DMS153 treated with DMSO at 0.1 percent for 48 hours (cell line): ENCODE measurements at regions not wholly inside any gene's neighbourhood (a gene's known extent, or its start where the extent isn't known, plus 50 kb on each side); places are given as distances from the start of the nearest gene placed in this dataset.
A peak's percentile ranks its signal among the peaks of the same experiment; 100 is the strongest.
"Not testable (repeated sequence)": the region's sequence is repeated elsewhere in the genome, so short reads cannot be mapped to it uniquely, and the experiment has no call there.

Experiments
- DNase-seq: peaks from one replicate; lab custom pipeline; 2025; ENCODE audit not compliant: unreplicated experiment; lab: John Stamatoyannopoulos, UW

DNA sequence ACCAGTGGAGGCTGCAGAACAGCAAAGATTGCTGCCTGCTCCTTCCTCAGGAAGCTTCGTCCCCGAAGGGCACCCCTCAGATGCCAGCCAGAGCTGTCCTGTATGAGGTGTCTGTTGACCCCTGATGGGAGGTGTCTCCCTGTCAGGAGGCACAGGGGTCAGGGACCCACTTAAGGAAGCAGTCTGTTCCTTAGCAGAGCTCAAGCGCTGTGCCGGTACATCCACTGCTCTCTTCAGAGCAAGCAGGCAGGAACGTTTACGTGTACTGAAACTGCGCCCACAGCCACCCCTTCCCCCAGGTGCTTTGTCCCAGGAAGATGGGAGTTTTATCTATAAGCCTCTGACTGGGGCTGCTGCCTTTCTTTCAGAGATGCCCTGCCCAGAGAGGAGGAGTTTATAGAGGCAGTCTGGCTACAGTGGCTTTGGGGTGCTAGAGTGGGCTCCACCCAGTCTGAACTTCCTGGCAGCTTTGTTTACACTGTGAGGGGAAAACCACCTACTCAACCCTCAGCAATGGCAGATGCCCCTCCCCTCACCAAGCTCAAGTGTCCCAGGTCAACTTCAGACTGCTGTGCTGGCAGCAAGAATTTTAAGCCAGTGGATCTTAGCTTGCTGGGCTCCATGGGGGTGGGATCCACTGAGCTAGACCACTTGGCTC is 275.8 kb upstream of the PROX1 start:
- not testable (repeated sequence) for DNase-seq

GRCh38 chr1:213714645-213715044 is 273.1 kb upstream of the PROX1 start:
- DNase-seq = peak; percentile 49

- no peak for DNase-seq
Observed at GRCh38 chr1:213715182-213715581, 272.6 kb upstream of the PROX1 start.

GRCh38 chr1:213719462-213719861 is 268.3 kb upstream of the PROX1 start:
- DNase-seq = no peak

DNA sequence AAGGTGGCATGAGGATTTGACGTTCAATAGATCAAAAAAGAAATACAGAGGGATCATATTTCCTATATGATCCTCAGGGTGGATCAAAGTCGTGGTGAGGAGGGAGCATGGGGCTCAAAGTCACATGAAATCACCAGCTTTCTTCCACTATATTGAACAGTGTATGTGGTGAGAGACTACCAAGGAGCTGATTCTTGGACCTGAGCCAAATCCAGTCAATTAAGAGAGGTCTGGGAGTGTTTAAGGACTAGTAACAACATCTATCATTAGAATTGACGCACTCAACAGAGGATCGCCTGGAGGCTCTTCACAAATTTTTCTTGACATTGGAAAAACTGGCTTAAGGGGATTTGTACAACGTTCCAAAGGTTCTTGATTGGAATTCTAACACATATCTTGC is 267.7 kb upstream of the PROX1 start:
- DNase-seq = no peak

DNA sequence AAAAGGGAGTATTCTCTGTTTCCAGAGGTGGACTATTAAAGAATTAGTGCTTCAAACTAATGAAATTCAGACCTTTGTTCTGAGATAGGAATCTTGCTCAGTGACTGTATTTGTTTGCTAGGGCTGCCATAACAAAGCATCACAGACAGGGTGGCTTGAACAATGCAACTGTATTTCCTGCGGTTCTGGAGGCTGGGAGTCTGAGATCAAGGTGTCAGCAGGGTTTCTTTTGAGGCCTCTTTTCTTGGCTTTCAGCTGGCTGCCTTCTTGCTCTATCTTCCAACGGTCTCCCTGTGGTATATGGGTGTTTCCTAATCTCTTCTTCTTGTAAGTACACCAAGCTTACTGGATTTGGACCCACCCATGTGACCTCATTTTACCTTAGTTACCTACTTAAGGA is 264.6 kb upstream of the PROX1 start:
- no peak for DNase-seq

GRCh38 chr1:213724640-213725536 is 262.9 kb upstream of the PROX1 start:
- DNase-seq = no peak

DNA sequence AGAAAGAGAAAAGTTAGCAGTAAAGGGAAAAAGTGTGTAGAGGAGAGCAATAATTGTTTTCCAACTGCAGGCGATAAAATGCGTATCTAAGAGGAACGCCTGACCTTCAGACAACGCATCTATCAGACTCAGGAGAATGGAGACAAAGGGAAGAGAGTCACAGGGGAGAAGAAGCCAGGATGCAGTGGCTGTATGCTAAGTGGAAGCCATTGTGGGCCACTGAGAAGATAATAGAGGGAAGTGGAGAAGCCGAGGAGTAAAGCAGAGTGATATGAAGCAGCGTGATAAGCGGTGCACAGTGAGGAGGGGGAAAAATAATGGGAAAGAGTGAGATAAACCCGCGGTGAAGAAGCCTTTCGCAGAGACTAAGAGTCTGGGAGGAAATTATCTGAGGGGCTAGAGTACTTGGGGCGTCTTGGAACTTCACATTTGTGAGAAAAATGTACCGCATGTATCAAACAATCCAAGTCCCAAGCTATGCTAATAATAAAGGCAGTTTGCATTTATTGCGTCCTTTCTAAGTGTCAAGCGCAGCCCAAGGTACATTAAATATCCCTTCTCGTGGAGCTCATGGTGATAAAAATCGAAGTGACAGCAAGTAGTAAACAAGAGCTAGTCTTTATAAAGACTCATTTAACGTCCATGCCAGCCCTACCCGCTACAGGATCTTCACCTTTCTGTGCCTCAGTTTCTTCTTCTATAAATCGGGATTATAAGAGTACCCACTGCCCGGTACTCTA is 259.8 kb upstream of the PROX1 start:
- DNase-seq = no peak

DNA sequence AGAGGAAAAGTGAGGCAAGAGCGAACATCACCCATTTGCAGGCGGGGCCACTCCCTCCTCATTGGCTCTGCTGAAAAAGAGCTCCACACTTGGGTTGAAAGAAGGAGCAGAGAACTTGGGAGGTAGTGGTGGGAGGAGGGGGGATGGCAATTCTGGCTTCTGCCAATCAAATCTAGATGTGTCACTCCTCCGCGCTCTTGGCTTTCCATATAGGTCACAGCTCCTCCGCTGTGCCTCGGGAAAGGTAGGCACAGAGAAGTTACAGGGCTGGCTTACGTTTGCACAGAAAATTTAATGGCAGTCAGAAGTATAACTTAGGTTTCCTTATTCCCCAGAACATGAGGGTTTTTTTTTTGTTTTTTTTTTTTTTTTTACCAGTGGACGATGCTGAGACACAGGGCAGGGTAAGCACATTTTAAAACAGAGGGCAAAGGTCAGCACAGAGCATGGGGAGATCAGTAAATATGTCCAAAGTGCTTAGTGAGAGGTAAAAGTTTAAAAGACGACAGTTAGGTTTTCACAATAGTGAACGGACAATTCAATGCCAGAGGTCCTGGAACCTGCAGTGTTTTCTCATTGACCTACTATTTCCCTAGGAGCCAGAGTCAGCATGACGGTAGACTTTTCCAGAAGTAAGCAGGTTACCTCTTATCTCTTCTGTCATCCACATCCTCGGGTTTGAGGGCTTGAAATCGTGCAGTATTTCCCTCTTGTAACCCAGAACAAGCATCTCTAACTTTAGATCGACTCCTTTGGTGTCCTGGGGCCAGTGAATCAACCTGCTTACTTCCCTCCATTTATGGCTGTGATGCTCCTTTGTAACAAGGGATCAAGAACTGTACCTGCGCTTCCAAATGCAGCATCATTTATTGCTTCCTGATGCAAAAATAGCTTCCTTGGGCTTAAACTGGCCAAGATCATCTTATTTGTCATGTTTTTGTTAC is 258.9 kb upstream of the PROX1 start:
- DNase-seq = no peak

GRCh38 chr1:213733705-213734104 is 254.1 kb upstream of the PROX1 start:
- DNase-seq = no peak

- DNase-seq = no peak
Observed at GRCh38 chr1:213737398-213738035, 250.3 kb upstream of the PROX1 start.

- no peak for DNase-seq
Observed at GRCh38 chr1:213738658-213739057, 249.1 kb upstream of the PROX1 start.

DNA sequence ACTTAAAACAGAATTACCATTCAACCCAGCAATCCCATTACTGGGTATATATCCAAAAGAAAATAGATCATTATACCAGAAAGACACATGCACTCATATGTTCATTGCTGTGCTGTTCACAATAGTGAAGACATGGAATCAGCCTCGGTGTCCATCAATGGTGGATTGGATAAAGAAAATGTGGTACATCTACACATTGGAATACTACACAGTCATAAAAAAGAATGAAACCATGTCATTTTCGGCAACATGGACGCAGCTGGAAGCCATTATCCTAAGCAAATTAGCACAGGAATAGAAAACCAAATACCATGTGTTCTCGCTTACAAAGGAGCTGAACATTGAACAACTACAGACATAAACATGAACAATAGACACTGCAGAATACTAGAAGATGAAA is 244.8 kb upstream of the PROX1 start:
- no peak for DNase-seq

DNA sequence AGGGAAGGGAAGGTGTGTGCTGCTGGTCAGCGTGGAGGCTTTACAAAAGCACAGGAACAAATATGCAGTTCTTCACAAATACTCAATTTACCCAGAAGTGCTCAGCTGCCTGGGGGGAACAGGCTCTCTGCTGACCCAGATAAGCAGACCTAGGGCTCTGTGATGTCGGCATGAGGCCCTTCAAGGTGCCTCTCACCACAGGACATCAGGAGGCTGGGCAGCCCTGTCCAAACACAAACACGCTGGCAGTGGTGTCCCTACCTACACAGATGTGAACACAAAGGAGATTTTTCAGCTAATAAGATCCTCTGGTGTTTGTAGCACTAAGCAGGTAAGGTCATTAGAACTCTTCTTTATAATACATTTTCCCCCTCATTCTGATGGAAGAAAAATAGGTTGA is 243.0 kb upstream of the PROX1 start:
- DNase-seq = no peak

DNA sequence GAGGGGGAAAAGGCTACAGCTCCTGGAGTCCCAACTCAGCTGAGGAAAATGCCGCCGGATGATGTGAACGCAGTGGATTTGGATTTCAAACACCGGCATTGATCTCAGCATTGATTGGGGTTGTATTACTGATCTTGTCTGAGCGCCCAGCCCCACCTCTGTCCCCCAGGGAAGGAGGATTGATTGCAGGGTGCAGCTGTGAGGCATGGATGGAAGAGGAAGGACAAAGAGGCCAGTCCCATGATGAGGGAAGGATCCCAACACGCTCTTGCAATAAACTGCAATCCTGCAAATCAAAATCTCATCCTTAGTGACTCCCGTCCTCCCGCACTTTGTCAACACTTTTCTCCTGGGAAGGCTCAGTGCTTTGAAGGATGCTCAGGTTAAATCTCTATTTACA is 242.3 kb upstream of the PROX1 start:
- no peak for DNase-seq

- no peak for DNase-seq
Observed at GRCh38 chr1:213749558-213749957, 238.2 kb upstream of the PROX1 start.

GRCh38 chr1:213750231-213751063 is 237.3 kb upstream of the PROX1 start:
- no peak for DNase-seq

GRCh38 chr1:213751064-213751397 is 236.7 kb upstream of the PROX1 start:
- no peak for DNase-seq

DNA sequence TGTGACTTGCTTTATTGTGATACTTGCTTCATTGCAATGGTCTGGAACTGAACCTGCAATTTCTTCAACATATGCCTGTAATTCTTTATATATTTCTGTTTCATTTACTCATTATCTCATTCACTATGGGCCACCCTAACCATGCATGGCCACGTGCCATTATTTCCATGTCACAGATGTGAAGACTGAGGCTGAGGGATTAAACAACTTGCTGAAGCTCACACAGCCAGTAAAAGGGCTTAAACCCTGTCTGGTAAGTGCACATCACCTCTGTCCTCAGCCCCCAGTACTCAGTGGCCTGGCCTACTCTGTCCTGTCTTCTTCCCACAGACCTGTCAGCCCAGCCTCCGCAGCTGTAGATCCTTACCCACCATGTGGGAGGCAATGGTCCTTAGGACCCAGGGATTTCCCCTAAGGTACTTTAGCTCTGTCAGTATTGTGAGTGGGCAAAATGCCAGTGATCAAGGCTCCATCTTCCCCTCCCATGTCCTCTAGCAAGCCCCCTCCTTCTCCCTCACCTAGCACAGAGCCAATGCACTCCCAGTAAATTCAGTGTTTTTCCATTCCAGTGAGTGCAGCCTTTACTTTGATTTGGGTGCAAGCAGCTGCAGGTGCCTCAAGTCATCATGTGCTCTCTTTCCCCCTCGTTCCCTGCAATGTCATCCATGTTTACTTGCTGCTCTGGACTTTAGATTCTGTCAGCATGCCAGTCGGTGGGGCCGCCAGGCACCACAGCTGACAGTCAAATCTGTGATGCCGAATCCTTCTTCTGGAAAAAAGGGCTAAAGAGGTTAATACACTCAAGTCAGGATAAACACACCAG is 228.2 kb upstream of the PROX1 start:
- peak; percentile 36 for DNase-seq
